HFFc6 (cell line): ENCODE measurements at regions not wholly inside any gene's neighbourhood (a gene's known extent, or its start where the extent isn't known, plus 50 kb on each side); places are given as distances from the start of the nearest gene placed in this dataset.
A peak's percentile ranks its signal among the peaks of the same experiment; 100 is the strongest.

Experiments
- DNase-seq: peaks from one replicate; pipeline ENCODE4 v3.0.0-alpha.2; 2018
- H3K27ac Mint-ChIP-seq: 2 replicates; pipeline ENCODE4 v1.8.0; 2020; ENCODE audit warnings: mild to moderate bottlenecking, mixed read lengths
- H3K27me3 Mint-ChIP-seq: 2 replicates; pipeline ENCODE4 v1.8.0; 2021; ENCODE audit warnings: mild to moderate bottlenecking, moderate library complexity, mixed read lengths; ENCODE audit not compliant: insufficient read depth
- H3K36me3 Mint-ChIP-seq: 2 replicates; pipeline ENCODE4 v1.8.0; 2021; ENCODE audit warnings: low read depth, mixed read lengths
- H3K4me1 Mint-ChIP-seq: 2 replicates; pipeline ENCODE4 v1.8.0; 2020; ENCODE audit warnings: low read depth, mixed read lengths
- H3K4me3 Mint-ChIP-seq: 2 replicates; pipeline ENCODE4 v1.8.0; 2020; ENCODE audit warnings: mild to moderate bottlenecking, moderate library complexity, mixed read lengths
- H3K9me3 Mint-ChIP-seq: 2 replicates; pipeline ENCODE4 v1.8.0; 2020; ENCODE audit warnings: mild to moderate bottlenecking, mixed read lengths
- TF ChIP-seq, protein P1 (sequence below): fragments of 200-600 bp; sonication (generic); IDR thresholded peaks from 2 replicates; pipeline ENCODE4 v1.5.0; 2021; ENCODE audit warnings: antibody characterized with exemption, mild to moderate bottlenecking

DNA sequence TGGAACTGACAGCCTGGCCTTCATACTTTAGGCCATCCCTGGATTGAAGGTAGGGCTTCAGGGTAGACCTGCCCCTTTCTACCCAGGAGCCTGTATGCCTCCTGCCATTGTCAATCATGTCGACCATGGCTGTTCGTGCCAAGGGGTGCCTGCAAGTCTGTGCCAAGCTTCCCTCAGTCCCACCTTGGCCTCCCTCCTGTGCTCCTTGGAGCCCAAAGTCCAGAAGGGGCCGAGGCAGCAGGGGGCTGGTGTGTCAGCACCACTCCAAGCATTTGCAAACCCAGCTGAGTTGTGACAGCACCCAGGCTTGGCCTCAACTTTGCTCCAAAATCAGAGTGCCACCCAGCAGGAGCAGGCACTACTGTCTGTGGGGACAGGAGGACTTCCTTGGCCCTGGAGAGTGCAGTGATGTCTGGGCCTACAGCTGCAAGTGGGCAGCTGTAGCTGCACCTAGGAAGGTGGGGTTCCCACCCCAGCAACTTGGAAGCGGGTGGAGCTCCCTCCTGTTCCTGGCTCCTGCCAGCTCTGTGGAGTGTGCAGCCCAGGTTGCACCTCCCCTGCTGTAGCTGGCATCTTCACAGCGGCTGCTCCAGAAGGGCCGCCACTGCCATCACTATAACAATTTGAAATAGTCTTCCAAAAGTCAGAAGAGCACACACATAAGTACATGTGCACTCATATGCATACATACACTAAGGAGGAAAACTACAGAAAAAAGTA, 1719.3 kb downstream of the HACE1 start:
- Mint-ChIP-seq H3K4me3 (no peak overlapping the region), H3K27ac (no peak overlapping the region), H3K27me3 (no peaks in the 10 kb centered on the region; the same call in 1 of the 2 replicates), H3K36me3 (no peaks in the 10 kb centered on the region), H3K9me3 (peaks cover 7% of the 10 kb centered on the region), H3K4me1 (no peaks in the 10 kb centered on the region)
- DNase-seq, result no peak
- TF ChIP-seq, protein P1, sequence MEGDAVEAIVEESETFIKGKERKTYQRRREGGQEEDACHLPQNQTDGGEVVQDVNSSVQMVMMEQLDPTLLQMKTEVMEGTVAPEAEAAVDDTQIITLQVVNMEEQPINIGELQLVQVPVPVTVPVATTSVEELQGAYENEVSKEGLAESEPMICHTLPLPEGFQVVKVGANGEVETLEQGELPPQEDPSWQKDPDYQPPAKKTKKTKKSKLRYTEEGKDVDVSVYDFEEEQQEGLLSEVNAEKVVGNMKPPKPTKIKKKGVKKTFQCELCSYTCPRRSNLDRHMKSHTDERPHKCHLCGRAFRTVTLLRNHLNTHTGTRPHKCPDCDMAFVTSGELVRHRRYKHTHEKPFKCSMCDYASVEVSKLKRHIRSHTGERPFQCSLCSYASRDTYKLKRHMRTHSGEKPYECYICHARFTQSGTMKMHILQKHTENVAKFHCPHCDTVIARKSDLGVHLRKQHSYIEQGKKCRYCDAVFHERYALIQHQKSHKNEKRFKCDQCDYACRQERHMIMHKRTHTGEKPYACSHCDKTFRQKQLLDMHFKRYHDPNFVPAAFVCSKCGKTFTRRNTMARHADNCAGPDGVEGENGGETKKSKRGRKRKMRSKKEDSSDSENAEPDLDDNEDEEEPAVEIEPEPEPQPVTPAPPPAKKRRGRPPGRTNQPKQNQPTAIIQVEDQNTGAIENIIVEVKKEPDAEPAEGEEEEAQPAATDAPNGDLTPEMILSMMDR, result no peak

DNA sequence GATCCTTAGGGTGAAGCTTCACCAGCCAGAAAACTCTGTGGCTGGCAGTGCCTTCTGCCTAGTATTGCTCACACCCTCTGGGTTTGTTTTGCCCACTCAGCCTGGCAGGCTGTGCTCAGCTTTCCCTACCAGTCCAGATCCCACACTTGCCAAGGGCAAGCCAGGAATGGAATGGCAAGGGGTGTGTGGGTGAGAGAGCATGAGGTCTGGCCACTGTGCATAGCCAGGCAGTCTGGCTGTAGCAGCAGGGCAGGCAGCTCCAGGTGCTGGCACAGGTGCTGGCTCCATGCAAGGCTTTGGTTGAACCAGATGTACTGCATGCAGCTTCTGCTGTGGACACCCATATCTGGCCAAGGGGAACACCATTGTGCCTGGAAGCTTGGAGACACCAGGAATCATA, 1720.3 kb downstream of the HACE1 start:
- H3K27me3 Mint-ChIP-seq, result no peaks in the 10 kb centered on the region
- TF ChIP-seq, protein P1, result no peak
- no peak overlapping the region for H3K4me3 Mint-ChIP-seq
- H3K9me3 Mint-ChIP-seq, result peaks cover 5% of the 10 kb centered on the region
- DNase-seq, result no peak
- no peaks in the 10 kb centered on the region for H3K36me3 Mint-ChIP-seq
- H3K4me1 Mint-ChIP-seq, result no peaks in the 10 kb centered on the region
- H3K27ac Mint-ChIP-seq, result no peak overlapping the region

DNA sequence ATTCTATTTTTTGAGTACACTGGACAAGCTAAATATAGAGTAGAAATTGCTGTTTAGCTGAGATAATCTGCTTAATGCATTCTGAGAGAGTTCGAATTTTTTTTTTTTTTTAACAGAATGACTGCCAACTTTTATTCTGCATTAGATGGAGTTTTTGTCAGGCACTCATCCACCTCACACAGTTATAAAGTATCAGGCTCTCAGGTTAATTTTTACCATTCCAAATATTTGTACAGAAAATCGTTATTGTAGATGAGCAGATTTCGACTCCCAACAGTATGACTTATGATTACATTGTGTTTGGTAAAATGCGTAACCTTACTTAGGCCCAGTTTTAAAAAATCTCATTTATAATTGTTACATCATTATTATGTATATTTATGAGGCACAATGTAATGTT, 1731.0 kb downstream of the GRIK2 start:
- H3K27ac Mint-ChIP-seq, result no peak overlapping the region
- no peaks in the 10 kb centered on the region for H3K4me1 Mint-ChIP-seq
- H3K36me3 Mint-ChIP-seq, result no peaks in the 10 kb centered on the region
- TF ChIP-seq, protein P1, result no peak
- no peak for DNase-seq
- peaks cover 2% of the 10 kb centered on the region; the same call in 1 of the 2 replicates for H3K27me3 Mint-ChIP-seq
- H3K4me3 Mint-ChIP-seq, result no peak overlapping the region
- H3K9me3 Mint-ChIP-seq, result peaks cover 17% of the 10 kb centered on the region

DNA sequence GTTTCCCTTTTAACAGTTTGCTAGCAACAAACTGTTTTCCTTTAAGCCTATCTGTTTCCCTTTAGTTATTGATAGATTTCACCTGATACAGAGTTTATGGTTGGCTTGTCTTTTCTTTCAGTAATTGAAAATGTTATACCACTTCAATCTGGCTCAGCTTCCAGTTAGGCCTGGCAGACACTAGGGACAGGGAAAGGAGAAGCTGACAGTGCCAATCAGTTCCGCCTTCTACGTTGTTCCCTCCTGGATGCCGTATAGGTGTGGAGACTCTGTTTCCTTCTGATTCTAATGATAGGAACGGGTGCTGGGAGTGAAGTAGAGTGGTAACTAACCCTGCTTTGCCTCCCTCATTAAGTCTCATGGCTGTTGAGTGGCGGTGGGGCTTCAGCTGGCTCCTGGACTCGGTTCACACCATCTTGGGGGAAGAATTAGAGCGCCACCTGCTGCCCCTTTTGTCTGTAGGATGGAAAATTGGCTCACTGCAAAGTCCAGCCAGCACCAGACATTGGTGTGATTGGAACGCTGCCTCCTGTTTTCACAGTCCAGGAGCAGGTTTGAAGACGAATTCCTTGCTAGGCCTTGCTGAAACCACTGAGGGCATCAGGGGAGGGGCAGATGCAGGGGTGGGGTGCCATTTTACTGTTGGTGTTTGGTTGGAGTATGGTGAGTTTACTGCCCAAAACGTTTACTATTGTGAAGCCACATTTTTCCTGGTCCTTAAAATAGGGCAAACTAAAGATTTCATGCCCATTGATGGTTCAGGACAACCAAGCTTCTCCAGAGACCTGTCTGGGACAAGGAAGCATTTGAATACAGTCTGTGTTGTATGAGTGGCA, 1729.5 kb downstream of the GRIK2 start:
- Mint-ChIP-seq H3K27me3 (peaks cover 2% of the 10 kb centered on the region; the same call in 1 of the 2 replicates), H3K4me3 (no peak overlapping the region), H3K27ac (no peak overlapping the region), H3K9me3 (peaks cover 28% of the 10 kb centered on the region), H3K36me3 (no peaks in the 10 kb centered on the region), H3K4me1 (no peaks in the 10 kb centered on the region)
- peak; percentile 17 for DNase-seq
- TF ChIP-seq, protein P1, result peak; percentile 70

DNA sequence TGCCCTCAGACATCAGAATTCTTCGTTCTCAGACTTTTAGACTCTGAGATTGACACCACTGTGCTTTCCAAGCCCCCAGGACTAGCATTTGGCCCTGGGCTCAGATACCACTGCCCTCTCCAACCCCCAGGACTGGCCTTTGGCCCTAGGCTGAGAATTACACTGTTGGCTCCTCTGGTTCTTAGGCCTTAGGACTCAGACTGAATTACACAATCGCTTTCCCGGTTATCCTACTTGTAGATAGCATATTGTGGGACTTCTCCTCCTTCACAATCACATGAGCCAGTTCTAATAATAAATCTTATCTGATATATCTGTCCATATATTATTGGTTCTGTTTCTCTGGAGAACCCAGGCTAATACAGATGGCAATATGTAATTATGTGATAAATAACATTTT, 1725.5 kb downstream of the GRIK2 start:
- Mint-ChIP-seq H3K27ac (no peak overlapping the region), H3K4me3 (no peak overlapping the region), H3K4me1 (no peaks in the 10 kb centered on the region), H3K36me3 (no peaks in the 10 kb centered on the region), H3K9me3 (peaks cover 30% of the 10 kb centered on the region), H3K27me3 (no peaks in the 10 kb centered on the region)
- TF ChIP-seq, protein P1, result no peak
- no peak for DNase-seq
